MM.1S (cell line): ENCODE measurements at regions not wholly inside any gene's neighbourhood (a gene's known extent, or its start where the extent isn't known, plus 50 kb on each side); places are given as distances from the start of the nearest gene placed in this dataset.

Source experiments
- DNase-seq: peaks from one replicate; pipeline ENCODE4 v3.0.0-alpha.2; 2015
- H2AFZ ChIP-seq: fragments of 300-600 bp; sonication (generic); 2 replicates; pipeline ENCODE4 v1.6.0; 2016; ENCODE audit warnings: antibody characterized with exemption, low read length
- H3F3A ChIP-seq: fragments of 300-600 bp; sonication (generic); 2 replicates; pipeline ENCODE4 v1.6.1; 2016; ENCODE audit warnings: mild to moderate bottlenecking, antibody characterized with exemption, low read length, moderate library complexity, mixed read lengths; ENCODE audit not compliant: insufficient read depth
- H3K27ac ChIP-seq: fragments of 300-600 bp; sonication (generic); 2 replicates; pipeline ENCODE4 v1.5.1; 2016; ENCODE audit warnings: mild to moderate bottlenecking, low read length
- H3K27me3 ChIP-seq: fragments of 300-600 bp; sonication (generic); replicated peaks from 2 replicates; pipeline ENCODE4 v1.6.0; 2016; ENCODE audit warnings: low read length; ENCODE audit not compliant: insufficient read depth
- H3K36me3 ChIP-seq: fragments of 300-600 bp; sonication (generic); replicated peaks from 2 replicates; pipeline ENCODE4 v1.6.1; 2016; ENCODE audit warnings: mild to moderate bottlenecking, low read length, mixed read lengths; ENCODE audit not compliant: insufficient read depth
- H3K4me1 ChIP-seq: fragments of 300-600 bp; sonication (generic); 2 replicates; pipeline ENCODE4 v1.6.1; 2016; ENCODE audit warnings: low read length, mixed read lengths
- H3K4me2 ChIP-seq: fragments of 300-600 bp; sonication (generic); 2 replicates; pipeline ENCODE4 v1.6.0; 2016; ENCODE audit warnings: low read depth, low read length
- H3K4me3 ChIP-seq: fragments of 300-600 bp; sonication (generic); 2 replicates; pipeline ENCODE4 v1.5.1; 2016; ENCODE audit warnings: low read length, mixed read lengths
- H3K79me2 ChIP-seq: fragments of 300-600 bp; sonication (generic); 2 replicates; pipeline ENCODE4 v1.6.1; 2016; ENCODE audit warnings: mixed run types, low read length, mixed read lengths
- H3K9ac ChIP-seq: fragments of 300-600 bp; sonication (generic); 2 replicates; pipeline ENCODE4 v1.6.1; 2016; ENCODE audit warnings: low read length, mixed read lengths
- H3K9me2 ChIP-seq: fragments of 300-600 bp; sonication (generic); replicated peaks from 2 replicates; pipeline ENCODE4 v1.6.1; 2016; ENCODE audit warnings: mild to moderate bottlenecking, low read length, mixed read lengths; ENCODE audit not compliant: insufficient read depth
- H3K9me3 ChIP-seq: fragments of 300-600 bp; sonication (generic); replicated peaks from 2 replicates; pipeline ENCODE4 v1.6.1; 2016; ENCODE audit warnings: mild to moderate bottlenecking, low read length, mixed read lengths; ENCODE audit not compliant: insufficient read depth
- H4K20me1 ChIP-seq: fragments of 300-600 bp; sonication (generic); 2 replicates; pipeline ENCODE4 v1.6.1; 2016; ENCODE audit warnings: mild to moderate bottlenecking, low read length, moderate library complexity, mixed read lengths; ENCODE audit not compliant: insufficient read depth
- EZH2 ChIP-seq: fragments of 300-600 bp; sonication (generic); optimal IDR thresholded peaks from 2 replicates; pipeline ENCODE3; 2017; ENCODE audit warnings: low read depth, mild to moderate bottlenecking, antibody characterized with exemption, low read length, mixed read lengths
- EZH2phosphoT487 ChIP-seq: fragments of 300-600 bp; sonication (generic); IDR thresholded peaks from 2 replicates; pipeline ENCODE4 v1.6.1; 2018; ENCODE audit warnings: antibody characterized with exemption, low read length
- TF ChIP-seq, protein P1 (sequence below): fragments of 300-600 bp; sonication (generic); IDR thresholded peaks from 2 replicates; pipeline ENCODE4 v1.5.1; 2016; ENCODE audit warnings: antibody characterized with exemption, low read length, mixed read lengths

DNA sequence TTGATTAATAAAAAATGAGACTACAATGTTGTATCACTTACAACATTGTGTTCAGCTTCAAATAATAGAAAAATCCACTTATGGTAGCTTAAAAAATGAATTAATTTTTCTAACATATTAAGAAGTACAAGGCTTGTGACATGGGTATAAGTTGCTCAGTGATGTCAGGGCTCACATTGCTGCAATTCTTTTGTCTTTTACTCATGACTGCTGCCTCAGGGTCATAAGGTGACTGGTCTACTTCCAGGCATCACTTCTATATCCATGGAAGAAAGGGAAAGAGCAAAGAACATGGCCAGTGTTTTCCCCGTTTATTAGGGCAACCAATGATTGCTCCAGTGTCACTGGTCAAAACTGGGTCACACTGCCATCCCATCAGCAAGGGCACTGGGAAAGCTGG is 295.3 kb downstream of the MAP2K4 start:
- no peaks in the 10 kb centered on the region for H3K4me1 ChIP-seq
- H3F3A ChIP-seq: no peaks in the 10 kb centered on the region
- no peak for TF ChIP-seq EZH2phosphoT487
- TF ChIP-seq, protein P1, sequence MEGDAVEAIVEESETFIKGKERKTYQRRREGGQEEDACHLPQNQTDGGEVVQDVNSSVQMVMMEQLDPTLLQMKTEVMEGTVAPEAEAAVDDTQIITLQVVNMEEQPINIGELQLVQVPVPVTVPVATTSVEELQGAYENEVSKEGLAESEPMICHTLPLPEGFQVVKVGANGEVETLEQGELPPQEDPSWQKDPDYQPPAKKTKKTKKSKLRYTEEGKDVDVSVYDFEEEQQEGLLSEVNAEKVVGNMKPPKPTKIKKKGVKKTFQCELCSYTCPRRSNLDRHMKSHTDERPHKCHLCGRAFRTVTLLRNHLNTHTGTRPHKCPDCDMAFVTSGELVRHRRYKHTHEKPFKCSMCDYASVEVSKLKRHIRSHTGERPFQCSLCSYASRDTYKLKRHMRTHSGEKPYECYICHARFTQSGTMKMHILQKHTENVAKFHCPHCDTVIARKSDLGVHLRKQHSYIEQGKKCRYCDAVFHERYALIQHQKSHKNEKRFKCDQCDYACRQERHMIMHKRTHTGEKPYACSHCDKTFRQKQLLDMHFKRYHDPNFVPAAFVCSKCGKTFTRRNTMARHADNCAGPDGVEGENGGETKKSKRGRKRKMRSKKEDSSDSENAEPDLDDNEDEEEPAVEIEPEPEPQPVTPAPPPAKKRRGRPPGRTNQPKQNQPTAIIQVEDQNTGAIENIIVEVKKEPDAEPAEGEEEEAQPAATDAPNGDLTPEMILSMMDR: no peak
- TF ChIP-seq EZH2: no peak
- no peaks in the 10 kb centered on the region for H3K9me3 ChIP-seq
- no peaks in the 10 kb centered on the region for H3K36me3 ChIP-seq
- no peak overlapping the region for H3K4me2 ChIP-seq
- no peaks in the 10 kb centered on the region for H3K79me2 ChIP-seq
- no peaks in the 10 kb centered on the region for H3K9me2 ChIP-seq
- H3K4me3 ChIP-seq: no peak overlapping the region
- no peak overlapping the region for H3K27ac ChIP-seq
- no peaks in the 10 kb centered on the region for H3K27me3 ChIP-seq
- H4K20me1 ChIP-seq: no peaks in the 10 kb centered on the region
- H3K9ac ChIP-seq: no peak overlapping the region
- DNase-seq: no peak
- no peak overlapping the region for H2AFZ ChIP-seq

DNA sequence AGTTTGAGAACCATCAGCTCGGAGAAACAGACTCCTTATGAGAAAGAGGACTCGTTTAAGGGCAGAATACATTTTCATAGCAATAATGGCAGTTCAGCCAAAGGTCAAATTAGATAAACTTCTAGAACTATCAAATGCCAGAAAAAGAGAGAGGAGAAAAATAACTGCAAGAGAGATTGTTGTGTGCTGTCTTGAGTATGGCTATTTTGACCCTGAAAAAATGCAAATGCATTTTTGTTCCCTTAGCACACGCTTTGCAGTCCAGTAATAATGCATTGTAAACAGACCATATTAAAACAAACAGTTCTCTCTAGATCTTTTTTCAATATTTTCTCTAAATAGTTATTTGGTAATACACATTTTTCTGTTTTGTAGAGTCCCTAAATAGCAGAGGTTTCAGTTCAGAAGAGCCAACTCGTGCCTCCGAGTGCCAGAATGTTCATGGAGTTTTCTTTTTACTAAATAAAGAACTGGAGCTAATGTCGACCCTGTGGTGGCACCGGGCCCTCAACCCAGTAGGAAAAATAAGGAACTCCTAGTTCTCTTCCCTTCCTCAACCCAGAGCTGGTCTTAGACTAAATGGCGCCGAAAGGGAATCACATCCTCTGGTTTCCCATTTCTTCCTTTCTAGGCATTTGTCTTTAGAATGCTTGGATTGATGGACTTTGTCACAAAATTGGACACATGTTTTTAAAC is 298.0 kb downstream of the MAP2K4 start:
- Histone ChIP-seq H3K36me3 (no peaks in the 10 kb centered on the region), H3K4me2 (no peak overlapping the region), H3K27me3 (no peaks in the 10 kb centered on the region), H3K9ac (no peak overlapping the region), H3K9me3 (no peaks in the 10 kb centered on the region), H3K4me1 (no peaks in the 10 kb centered on the region), H3K79me2 (no peaks in the 10 kb centered on the region), H4K20me1 (no peaks in the 10 kb centered on the region), H3K4me3 (no peak overlapping the region), H3K9me2 (no peaks in the 10 kb centered on the region), H2AFZ (no peak overlapping the region), H3K27ac (no peak overlapping the region), H3F3A (no peaks in the 10 kb centered on the region)
- TF ChIP-seq, protein P1: no peak
- TF ChIP-seq EZH2 (no peak), EZH2phosphoT487 (no peak)
- no peak for DNase-seq

- H3K9me2 ChIP-seq: no peaks in the 10 kb centered on the region
- TF ChIP-seq EZH2: no peak
These were observed 299.6 kb downstream of the MAP2K4 start for GRCh38 chr17:12320286-12320685.

DNA sequence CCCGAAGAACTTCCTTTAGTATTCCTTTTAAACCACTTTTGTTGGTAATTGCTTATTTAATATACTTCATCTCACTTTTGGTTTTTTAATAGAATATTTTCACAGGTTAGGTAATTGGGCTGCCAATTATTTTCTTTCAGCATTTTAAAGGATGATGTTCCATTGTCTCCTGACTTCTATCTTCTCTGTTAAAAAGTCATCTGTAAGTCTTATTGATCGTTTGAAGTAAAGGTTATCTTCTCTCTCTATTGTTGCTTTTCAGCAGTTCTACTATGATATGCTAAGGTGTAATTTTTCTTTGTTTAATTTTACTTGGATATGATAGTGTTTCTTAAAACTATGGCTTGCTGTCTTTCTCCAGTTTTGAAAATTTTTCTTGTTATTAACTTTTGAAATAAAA is 307.5 kb downstream of the MAP2K4 start:
- Histone ChIP-seq H3K27me3 (no peaks in the 10 kb centered on the region), H2AFZ (no peak overlapping the region), H3K4me2 (no peak overlapping the region), H3K9ac (no peak overlapping the region), H3K79me2 (no peaks in the 10 kb centered on the region), H3K4me1 (no peaks in the 10 kb centered on the region), H4K20me1 (no peaks in the 10 kb centered on the region), H3K27ac (no peak overlapping the region), H3F3A (no peaks in the 10 kb centered on the region), H3K9me2 (no peaks in the 10 kb centered on the region), H3K9me3 (no peaks in the 10 kb centered on the region), H3K4me3 (no peak overlapping the region), H3K36me3 (no peaks in the 10 kb centered on the region)
- TF ChIP-seq EZH2phosphoT487 (no peak), EZH2 (no peak)
- TF ChIP-seq, protein P1: no peak
- DNase-seq: no peak

More at GRCh38 chr17:12320286-12320685, 299.6 kb downstream of the MAP2K4 start:
- Histone ChIP-seq H3K79me2 (no peaks in the 10 kb centered on the region), H2AFZ (no peak overlapping the region), H3K4me2 (no peak overlapping the region), H3K27ac (no peak overlapping the region), H3K27me3 (no peaks in the 10 kb centered on the region), H3F3A (no peaks in the 10 kb centered on the region), H3K9me3 (no peaks in the 10 kb centered on the region), H3K4me1 (no peaks in the 10 kb centered on the region), H3K4me3 (no peak overlapping the region), H4K20me1 (no peaks in the 10 kb centered on the region), H3K9ac (no peak overlapping the region), H3K36me3 (no peaks in the 10 kb centered on the region)
- no peak for DNase-seq
